DND-41 (cell line): ENCODE measurements at regions not wholly inside any gene's neighbourhood (a gene's known extent, or its start where the extent isn't known, plus 50 kb on each side); places are given as distances from the start of the nearest gene placed in this dataset.

Source experiments
- CTCF ChIP-seq: IDR thresholded peaks from 2 replicates; pipeline ENCODE4 v1.5.1; 2012; ENCODE audit warnings: borderline replicate concordance, low read length, moderate library complexity, mild to moderate bottlenecking; ENCODE audit not compliant: poor library complexity, severe bottlenecking; ENCODE audit errors: extremely low read depth
- EZH2 ChIP-seq: IDR thresholded peaks from 3 replicates; pipeline ENCODE4 v1.6.1; 2012; ENCODE audit warnings: borderline replicate concordance, low read depth, mild to moderate bottlenecking, moderate library complexity, low read length, inconsistent platforms; ENCODE audit not compliant: severe bottlenecking

DNA sequence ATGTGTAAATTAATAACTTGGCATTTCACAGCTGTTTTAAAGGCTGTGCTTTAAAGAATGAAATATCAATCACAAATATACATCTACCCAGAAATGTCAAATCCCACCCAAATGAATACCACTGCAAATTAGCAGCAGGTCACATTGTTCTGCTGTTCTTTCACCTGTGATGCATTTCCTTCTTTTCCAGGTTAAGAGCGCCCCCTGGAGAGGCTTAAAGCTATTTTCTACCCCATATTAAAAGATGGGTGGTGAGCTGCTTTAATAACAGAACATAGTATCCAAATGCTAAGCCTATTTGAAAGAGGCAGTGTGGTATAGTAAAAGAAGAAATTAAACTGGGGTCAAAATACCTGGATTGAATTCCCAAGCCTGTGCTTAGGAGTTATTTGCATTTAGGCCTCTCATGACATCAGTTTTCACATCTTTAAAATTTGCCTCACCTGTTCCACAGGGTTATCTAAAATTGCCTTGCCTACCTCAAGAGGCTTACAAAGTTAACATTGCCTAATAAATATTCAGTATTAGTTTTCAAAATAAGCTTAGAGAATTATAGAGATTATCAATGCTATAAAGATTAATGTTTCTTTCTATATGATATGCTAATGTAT lies 396.9 kb upstream of the SLITRK5 start:
- TF ChIP-seq CTCF (peak; percentile 55), EZH2 (no peak)
